Ascending aorta (tissue), 2 donors: ENCODE measurements at regions not wholly inside any gene's neighbourhood (a gene's known extent, or its start where the extent isn't known, plus 50 kb on each side); places are given as distances from the start of the nearest gene placed in this dataset.

Experiments used
- DNase-seq, 2 donors: peaks; one replicate each; pipeline ENCODE4 v3.0.0-alpha.2; 2019; ENCODE audit warnings: low spot score in 2 of 2
- H3K27ac ChIP-seq, 2 donors: fragments of 200-600 bp; sonication (generic); one replicate each; pipeline ENCODE4 v1.5.1; 2016 to 2017; ENCODE audit warnings: mild to moderate bottlenecking in 1 of 2
- H3K27me3 ChIP-seq: fragments of 200-600 bp; sonication (generic); one replicate; pipeline ENCODE4 v1.5.1; 2017
- H3K36me3 ChIP-seq, 2 donors: fragments of 200-600 bp; sonication (generic); one replicate each; pipeline ENCODE4 v1.5.1; 2016
- H3K4me1 ChIP-seq, 2 donors: fragments of 200-600 bp; sonication (generic); one replicate each; pipeline ENCODE4 v1.5.1; 2016 to 2017; ENCODE audit warnings: mild to moderate bottlenecking in 1 of 2
- H3K4me3 ChIP-seq, 2 donors: fragments of 200-600 bp; sonication (generic); one replicate each; pipeline ENCODE4 v1.5.1; 2016 to 2017; ENCODE audit warnings: mild to moderate bottlenecking in 1 of 2
- H3K9me3 ChIP-seq, 2 donors: fragments of 200-600 bp; sonication (generic); one replicate each; pipeline ENCODE4 v1.5.1; 2016
- intact Hi-C: fragments of 100-400 bp; cut with DNase I; formaldehyde crosslinking; loops from one replicate; pipeline ENCODE4 v1.15.1; 2023
- TF ChIP-seq, protein P1 (sequence below), 3 experiments: fragments of 200-600 bp in 2 of 3; fragments of 450-650 bp in 1 of 3; sonication (generic) in 2 of 3; IDR thresholded peaks; one replicate each; pipeline ENCODE4 v1.5.1; 2016 to 2019; ENCODE audit warnings: antibody characterized with exemption in 3 of 3, mild to moderate bottlenecking in 1 of 3, moderate library complexity in 1 of 3

DNA sequence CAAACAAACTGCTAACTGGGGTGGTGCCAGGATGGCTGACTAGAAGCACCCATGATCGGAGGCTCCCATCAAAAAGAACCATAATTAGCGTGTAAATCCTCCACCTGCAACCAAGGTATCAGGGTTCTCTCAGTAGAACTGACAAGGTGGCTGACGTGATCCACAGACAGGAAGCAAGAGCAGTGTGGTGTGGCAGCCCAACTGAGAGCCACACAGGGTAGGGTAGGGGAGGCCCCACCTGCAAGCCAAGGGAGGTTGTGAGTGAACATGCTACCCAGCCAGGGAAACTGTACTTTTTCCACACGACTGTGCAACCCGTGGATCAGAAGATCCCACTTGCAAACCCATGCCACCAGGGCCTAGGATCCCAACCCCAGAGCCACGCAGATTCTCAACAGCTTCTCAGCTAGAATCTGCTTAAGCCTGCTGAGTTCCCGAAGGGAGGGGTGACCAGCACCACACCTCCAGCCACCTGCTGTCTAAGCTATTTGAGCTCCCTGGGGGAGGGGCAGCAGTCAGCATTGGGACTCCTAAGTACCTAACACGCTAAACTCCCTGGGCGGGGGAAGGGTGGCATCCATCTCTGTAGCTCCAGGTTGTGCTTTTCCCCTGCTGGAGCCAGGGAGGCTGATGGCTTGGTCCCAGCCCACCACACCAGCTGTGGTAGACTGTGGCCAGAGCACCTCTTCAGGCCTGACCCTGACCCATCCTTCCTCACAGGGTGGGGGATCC, 425.1 kb downstream of the GPM6A start:
- no peak for DNase-seq
- H3K4me1 ChIP-seq: no peaks in the 10 kb centered on the region
- no peaks in the 10 kb centered on the region for H3K36me3 ChIP-seq
- intact Hi-C loops: no loop called here
- H3K27ac ChIP-seq: no peak overlapping the region
- no peak overlapping the region for H3K4me3 ChIP-seq
- no peaks in the 10 kb centered on the region for H3K27me3 ChIP-seq
- TF ChIP-seq, protein P1, sequence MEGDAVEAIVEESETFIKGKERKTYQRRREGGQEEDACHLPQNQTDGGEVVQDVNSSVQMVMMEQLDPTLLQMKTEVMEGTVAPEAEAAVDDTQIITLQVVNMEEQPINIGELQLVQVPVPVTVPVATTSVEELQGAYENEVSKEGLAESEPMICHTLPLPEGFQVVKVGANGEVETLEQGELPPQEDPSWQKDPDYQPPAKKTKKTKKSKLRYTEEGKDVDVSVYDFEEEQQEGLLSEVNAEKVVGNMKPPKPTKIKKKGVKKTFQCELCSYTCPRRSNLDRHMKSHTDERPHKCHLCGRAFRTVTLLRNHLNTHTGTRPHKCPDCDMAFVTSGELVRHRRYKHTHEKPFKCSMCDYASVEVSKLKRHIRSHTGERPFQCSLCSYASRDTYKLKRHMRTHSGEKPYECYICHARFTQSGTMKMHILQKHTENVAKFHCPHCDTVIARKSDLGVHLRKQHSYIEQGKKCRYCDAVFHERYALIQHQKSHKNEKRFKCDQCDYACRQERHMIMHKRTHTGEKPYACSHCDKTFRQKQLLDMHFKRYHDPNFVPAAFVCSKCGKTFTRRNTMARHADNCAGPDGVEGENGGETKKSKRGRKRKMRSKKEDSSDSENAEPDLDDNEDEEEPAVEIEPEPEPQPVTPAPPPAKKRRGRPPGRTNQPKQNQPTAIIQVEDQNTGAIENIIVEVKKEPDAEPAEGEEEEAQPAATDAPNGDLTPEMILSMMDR (IDR thresholded peaks at IDR 0.05): no peak
- no peaks in the 10 kb centered on the region for H3K9me3 ChIP-seq

DNA sequence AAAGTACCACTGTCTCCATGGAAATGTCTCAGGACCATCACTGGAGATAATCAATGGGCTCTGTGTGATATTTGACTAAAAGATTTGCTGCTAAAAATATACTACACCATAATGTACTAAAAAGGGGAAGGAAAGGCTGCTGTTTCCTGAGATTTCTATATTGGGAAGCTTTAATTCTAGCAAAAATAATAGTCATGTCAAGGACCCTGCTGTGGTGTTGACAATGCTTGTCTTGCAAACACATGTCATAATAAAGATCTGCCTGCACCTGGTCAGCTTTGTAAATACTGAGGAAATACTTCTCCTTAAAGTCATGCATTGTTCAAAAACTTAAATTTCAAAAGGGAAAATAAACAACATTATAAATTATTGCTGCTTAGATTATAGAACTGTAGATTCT, 417.9 kb downstream of the GPM6A start:
- DNase-seq: no peak
- Histone ChIP-seq H3K36me3 (no peaks in the 10 kb centered on the region), H3K4me1 (no peaks in the 10 kb centered on the region), H3K27ac (no peak overlapping the region), H3K4me3 (no peak overlapping the region), H3K9me3 (peaks cover 0 to 8% of the 10 kb centered on the region in 2 donors), H3K27me3 (no peaks in the 10 kb centered on the region)
- TF ChIP-seq, protein P1 (IDR thresholded peaks at IDR 0.05): no peak
- intact Hi-C loops: no loop called here

DNA sequence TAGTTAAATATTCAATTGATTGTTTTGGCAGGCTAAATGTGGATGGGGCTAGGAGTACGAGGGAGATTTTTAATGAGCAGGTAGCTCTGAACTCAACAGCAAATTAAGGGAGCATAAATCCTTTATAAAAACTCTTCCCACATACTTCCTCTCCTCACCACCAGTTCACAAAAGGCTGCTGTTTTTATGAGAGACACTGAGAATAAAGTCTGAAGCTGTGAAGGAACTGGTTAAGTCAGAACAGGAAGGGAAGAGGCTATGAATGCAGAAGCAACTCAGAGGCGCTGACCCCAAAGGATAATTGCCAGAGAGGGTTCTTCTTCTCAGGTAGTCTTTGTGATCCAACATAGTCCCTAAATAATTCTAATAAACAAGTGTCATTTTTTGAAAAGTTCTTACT, 406.1 kb downstream of the GPM6A start:
- Histone ChIP-seq H3K4me3 (no peak overlapping the region), H3K9me3 (no peaks in the 10 kb centered on the region), H3K27me3 (no peaks in the 10 kb centered on the region), H3K4me1 (no peaks in the 10 kb centered on the region), H3K27ac (no peak overlapping the region), H3K36me3 (no peaks in the 10 kb centered on the region)
- intact Hi-C loops: no loop called here
- DNase-seq: no peak
- TF ChIP-seq, protein P1 (IDR thresholded peaks at IDR 0.05): no peak

DNA sequence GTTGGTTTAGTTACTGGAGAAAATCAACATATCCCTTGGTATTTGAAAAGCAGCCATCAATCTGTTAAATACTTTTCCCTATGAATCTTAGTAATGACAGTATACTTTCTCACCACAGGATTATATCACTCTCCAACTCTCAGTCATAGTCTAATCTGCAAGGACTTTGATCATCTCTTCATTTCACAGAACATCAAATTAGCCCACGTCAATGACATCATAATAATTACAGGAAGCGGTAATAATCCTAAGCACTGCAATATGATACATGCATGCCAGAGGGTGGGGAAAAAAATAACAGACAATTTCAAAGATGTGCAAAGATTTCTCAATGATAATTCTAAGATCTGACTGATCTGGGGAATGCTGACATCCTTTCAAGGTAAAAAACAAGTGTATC, 404.1 kb downstream of the GPM6A start:
- Histone ChIP-seq H3K4me3 (no peak overlapping the region), H3K27me3 (no peaks in the 10 kb centered on the region), H3K36me3 (no peaks in the 10 kb centered on the region), H3K27ac (no peak overlapping the region), H3K9me3 (no peaks in the 10 kb centered on the region), H3K4me1 (no peaks in the 10 kb centered on the region)
- intact Hi-C loops: no loop called here
- DNase-seq: no peak
- TF ChIP-seq, protein P1 (IDR thresholded peaks at IDR 0.05): no peak

DNA sequence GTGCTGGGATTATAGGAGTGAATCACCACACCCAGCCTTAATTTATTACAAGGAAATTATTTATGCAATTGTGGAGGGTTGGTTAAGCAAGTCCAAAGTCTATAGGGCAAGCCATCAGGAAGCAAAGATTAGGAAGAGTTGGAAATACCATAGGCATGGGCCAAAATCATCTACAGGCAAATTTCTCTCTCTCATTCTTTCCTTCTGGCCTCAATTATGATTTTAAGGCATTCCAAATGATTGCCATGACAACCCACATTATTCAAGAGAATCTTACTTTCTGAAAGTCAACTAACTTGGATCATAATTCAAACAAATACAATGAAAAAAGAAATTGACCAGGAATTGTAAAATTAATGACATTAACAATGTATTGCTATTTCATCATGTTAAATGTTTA, 400.8 kb downstream of the GPM6A start:
- intact Hi-C loops: loop anchor here (5.0 kb wide), 1 partner anchor 74 kb away; no protein-coding TSS in a partner anchor
- H3K27ac ChIP-seq: no peak overlapping the region
- no peaks in the 10 kb centered on the region for H3K27me3 ChIP-seq
- no peak for DNase-seq
- no peak overlapping the region for H3K4me3 ChIP-seq
- H3K9me3 ChIP-seq: peaks cover 0 to 8% of the 10 kb centered on the region in 2 donors
- TF ChIP-seq, protein P1 (IDR thresholded peaks at IDR 0.05): no peak
- H3K4me1 ChIP-seq: no peaks in the 10 kb centered on the region
- H3K36me3 ChIP-seq: no peaks in the 10 kb centered on the region
